Osteocyte (in vitro differentiated cells): ENCODE measurements at regions not wholly inside any gene's neighbourhood (a gene's known extent, or its start where the extent isn't known, plus 50 kb on each side); places are given as distances from the start of the nearest gene placed in this dataset.

ENCODE experiments used
- DNase-seq: peaks from one replicate; pipeline ENCODE4 v3.0.0; 2021; ENCODE audit warnings: mixed read lengths; ENCODE audit not compliant: unreplicated experiment; ENCODE audit errors: extremely low spot score
- H3K27ac Mint-ChIP-seq: one replicate; pipeline ENCODE4 v1.8.0; 2021; ENCODE audit warnings: mild to moderate bottlenecking, mixed read lengths; ENCODE audit not compliant: unreplicated experiment
- H3K27me3 Mint-ChIP-seq: one replicate; pipeline ENCODE4 v1.8.0; 2021; ENCODE audit warnings: mixed read lengths; ENCODE audit not compliant: unreplicated experiment
- H3K36me3 Mint-ChIP-seq: one replicate; pipeline ENCODE4 v1.8.0; 2021; ENCODE audit warnings: mixed read lengths; ENCODE audit not compliant: unreplicated experiment
- H3K4me1 Mint-ChIP-seq: one replicate; pipeline ENCODE4 v1.8.0; 2021; ENCODE audit warnings: mixed read lengths; ENCODE audit not compliant: unreplicated experiment
- H3K4me3 Mint-ChIP-seq: one replicate; pipeline ENCODE4 v1.8.0; 2021; ENCODE audit warnings: mild to moderate bottlenecking, moderate library complexity, mixed read lengths; ENCODE audit not compliant: unreplicated experiment
- H3K9me3 Mint-ChIP-seq: one replicate; pipeline ENCODE4 v1.8.0; 2021; ENCODE audit warnings: mixed read lengths; ENCODE audit not compliant: unreplicated experiment
- CTCF ChIP-seq: fragments of 200-600 bp; sonication (generic); IDR thresholded peaks from 2 replicates; pipeline ENCODE4 v1.5.0; 2021; ENCODE audit warnings: antibody characterized with exemption, mild to moderate bottlenecking, moderate library complexity

GRCh38 chr1:224510880-224511645 lies 76.5 kb upstream of the WDR26 start:
- H3K9me3 Mint-ChIP-seq: no peaks in the 10 kb centered on the region
- no peak for DNase-seq
- H3K4me1 Mint-ChIP-seq: peaks cover 52% of the 10 kb centered on the region
- H3K27me3 Mint-ChIP-seq: no peaks in the 10 kb centered on the region
- no peaks in the 10 kb centered on the region for H3K36me3 Mint-ChIP-seq
- TF ChIP-seq CTCF: no peak
- peak overlapping the region; percentile 45 for H3K27ac Mint-ChIP-seq
- no peak overlapping the region for H3K4me3 Mint-ChIP-seq

- Mint-ChIP-seq H3K36me3 (no peaks in the 10 kb centered on the region), H3K27ac (no peak overlapping the region), H3K27me3 (no peaks in the 10 kb centered on the region), H3K9me3 (no peaks in the 10 kb centered on the region), H3K4me1 (peaks cover 40% of the 10 kb centered on the region), H3K4me3 (no peak overlapping the region)
- no peak for DNase-seq
- TF ChIP-seq CTCF: no peak
These were observed 78.1 kb upstream of the WDR26 start for GRCh38 chr1:224512600-224513151.

GRCh38 chr1:224513383-224513782 lies 78.8 kb upstream of the WDR26 start:
- Mint-ChIP-seq H3K27ac (no peak overlapping the region), H3K4me1 (peaks cover 34% of the 10 kb centered on the region), H3K4me3 (no peak overlapping the region), H3K27me3 (no peaks in the 10 kb centered on the region), H3K9me3 (no peaks in the 10 kb centered on the region), H3K36me3 (no peaks in the 10 kb centered on the region)
- no peak for DNase-seq
- TF ChIP-seq CTCF: no peak

- Mint-ChIP-seq H3K4me3 (no peak overlapping the region), H3K27ac (no peak overlapping the region), H3K4me1 (peaks cover 30% of the 10 kb centered on the region), H3K36me3 (no peaks in the 10 kb centered on the region), H3K9me3 (no peaks in the 10 kb centered on the region), H3K27me3 (no peaks in the 10 kb centered on the region)
- peak; percentile 95 for TF ChIP-seq CTCF
- peak; percentile 94 for DNase-seq
These were observed 79.2 kb upstream of the WDR26 start for GRCh38 chr1:224513787-224514209.

GRCh38 chr1:224517171-224517570 lies 82.6 kb upstream of the WDR26 start:
- H3K27me3 Mint-ChIP-seq: no peaks in the 10 kb centered on the region
- DNase-seq: no peak
- H3K27ac Mint-ChIP-seq: no peak overlapping the region
- no peak for TF ChIP-seq CTCF
- H3K4me1 Mint-ChIP-seq: peaks cover 10% of the 10 kb centered on the region
- no peaks in the 10 kb centered on the region for H3K36me3 Mint-ChIP-seq
- no peaks in the 10 kb centered on the region for H3K9me3 Mint-ChIP-seq
- no peak overlapping the region for H3K4me3 Mint-ChIP-seq
